GM21447 (cell line): ENCODE measurements at regions not wholly inside any gene's neighbourhood (a gene's known extent, or its start where the extent isn't known, plus 50 kb on each side); places are given as distances from the start of the nearest gene placed in this dataset.

Source experiments
- ATAC-seq: cut with Tn5 transposase; IDR thresholded peaks from one replicate; pipeline ENCODE4 v1.9.1; 2021; ENCODE audit not compliant: unreplicated experiment

DNA sequence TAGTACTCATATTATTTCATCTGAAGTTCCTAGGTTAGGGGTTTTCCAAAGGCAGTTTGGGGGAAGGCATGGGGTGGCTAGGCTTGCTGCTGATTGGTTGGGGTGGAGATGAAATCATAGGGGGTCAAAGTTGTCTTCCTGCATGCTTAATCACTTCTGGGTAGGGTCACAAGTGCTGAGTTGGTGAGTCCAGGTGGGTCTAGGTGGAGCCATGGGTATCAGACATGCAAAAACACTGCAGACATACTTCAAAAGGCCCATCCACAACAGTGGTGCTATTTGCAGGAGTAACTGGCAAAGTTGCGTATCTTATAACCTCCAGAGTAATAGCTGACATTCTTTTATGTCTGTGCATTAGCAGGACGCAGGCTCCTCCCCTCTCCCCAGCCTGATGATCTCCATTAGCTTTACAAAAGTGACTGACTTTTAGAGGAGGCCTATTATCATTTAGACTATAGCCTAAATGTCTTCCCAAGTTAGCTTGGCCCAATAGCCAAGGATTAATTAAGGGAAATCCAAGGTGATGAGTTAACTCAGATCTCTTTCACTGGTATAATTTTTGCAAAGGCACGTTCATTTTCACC lies 374.4 kb upstream of the PRMT6 start:
- ATAC-seq: no peak

- ATAC-seq: no peak
Observed at GRCh38 chr1:106688446-106688845, 368.0 kb upstream of the PRMT6 start.

GRCh38 chr1:106698660-106699059 lies 357.8 kb upstream of the PRMT6 start:
- no peak for ATAC-seq

- ATAC-seq: no peak
Observed at GRCh38 chr1:106699433-106699832, 357.0 kb upstream of the PRMT6 start.

DNA sequence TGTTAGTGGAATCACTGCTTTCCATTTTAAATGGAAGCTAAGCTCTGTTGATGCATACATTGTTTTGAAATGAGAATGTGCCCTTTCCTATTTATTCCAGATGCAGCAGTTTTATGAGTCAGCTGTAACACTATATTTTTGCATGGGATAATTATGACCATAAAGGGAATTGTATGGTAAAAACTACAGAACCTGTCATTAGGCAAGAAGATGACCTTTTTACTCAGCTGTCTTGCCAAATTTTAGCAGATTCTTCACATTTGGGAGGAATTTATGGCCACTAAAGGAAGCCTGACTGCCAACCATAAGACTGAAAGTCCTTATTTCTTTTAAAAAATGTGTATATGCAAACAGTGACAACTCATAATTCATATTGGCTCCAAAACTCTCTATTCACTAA lies 356.3 kb upstream of the PRMT6 start:
- ATAC-seq: no peak

GRCh38 chr1:106705971-106706370 lies 350.5 kb upstream of the PRMT6 start:
- no peak for ATAC-seq

- ATAC-seq: no peak
Observed at GRCh38 chr1:106717591-106717990, 338.9 kb upstream of the PRMT6 start.

GRCh38 chr1:106721790-106722189 lies 334.7 kb upstream of the PRMT6 start:
- ATAC-seq: no peak

DNA sequence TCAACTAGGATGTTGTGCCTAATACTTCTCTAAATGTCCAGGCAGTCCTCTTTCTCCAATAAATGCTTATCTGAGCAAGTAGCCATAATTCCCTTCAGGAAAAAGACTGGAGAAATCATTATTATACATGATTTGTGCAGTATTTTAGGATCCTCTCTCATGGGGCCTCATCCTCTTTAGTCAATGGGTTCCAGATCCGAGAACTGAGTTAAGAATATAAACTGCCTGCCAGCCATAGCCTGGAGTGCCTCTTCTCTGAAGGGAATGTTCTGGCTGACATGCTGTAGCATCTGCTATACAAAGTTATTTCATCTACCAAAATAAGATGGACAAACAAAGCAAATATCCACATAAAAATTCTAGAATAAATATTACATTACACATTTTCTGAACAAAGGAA lies 334.0 kb upstream of the PRMT6 start:
- ATAC-seq: no peak

DNA sequence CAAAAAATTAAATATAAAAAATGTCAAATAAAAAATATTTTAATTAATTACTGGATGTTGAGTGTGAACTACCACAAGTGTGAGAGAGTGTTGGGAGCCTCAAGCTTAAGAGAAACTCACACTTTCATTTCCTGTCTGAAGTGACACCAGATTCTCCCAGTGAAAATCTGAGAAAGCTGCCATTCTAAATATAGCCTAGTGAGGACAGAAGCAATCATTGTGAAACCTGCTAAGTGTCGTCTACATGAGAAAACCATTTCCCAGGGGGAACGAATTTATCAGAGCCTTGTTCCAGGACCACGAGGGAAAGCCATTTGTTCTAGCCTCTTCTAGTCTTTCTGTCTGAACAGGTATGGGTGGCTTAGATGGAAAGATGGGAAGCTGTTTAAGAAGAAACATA lies 329.3 kb upstream of the PRMT6 start:
- ATAC-seq: peak; percentile 93

GRCh38 chr1:106746448-106747085 lies 309.9 kb upstream of the PRMT6 start:
- ATAC-seq: no peak

DNA sequence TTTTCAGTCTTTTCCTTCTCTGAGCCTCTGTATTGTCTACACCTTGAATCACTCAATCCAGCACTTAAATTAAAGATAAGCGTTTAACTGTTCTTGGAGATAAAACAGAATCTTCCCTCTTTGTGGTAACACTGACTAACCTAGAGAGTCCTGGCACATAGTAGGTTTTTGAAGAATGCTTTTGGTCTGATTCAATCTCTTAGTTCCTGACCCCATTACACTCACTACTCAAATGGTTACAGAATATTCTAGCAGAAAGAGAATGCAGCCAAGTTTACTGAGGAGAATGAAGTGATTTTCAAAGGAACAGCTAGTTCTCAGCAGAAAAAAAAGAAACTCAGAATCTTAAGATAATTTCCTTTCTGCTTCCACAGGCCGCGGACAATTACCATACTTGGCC lies 309.2 kb upstream of the PRMT6 start:
- ATAC-seq: no peak

DNA sequence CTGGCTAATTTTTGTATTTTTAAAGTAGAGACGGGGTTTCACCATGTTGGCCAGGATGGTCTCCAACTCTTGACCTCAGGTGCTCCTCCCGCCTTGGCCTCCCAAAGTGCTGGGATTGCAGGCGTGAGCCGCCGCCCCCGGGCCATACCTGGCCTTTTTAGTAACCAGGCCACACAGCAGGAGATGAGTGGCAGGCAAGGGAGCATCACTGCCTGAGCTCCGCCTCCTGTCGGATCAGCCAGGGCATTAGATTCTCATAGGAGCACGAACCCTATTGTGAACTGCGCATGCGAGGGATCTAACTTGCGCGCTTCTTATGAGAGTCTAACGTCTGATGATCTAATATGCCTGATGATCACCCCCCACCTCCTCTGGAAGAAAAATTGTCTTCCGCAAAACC lies 308.7 kb upstream of the PRMT6 start:
- no peak for ATAC-seq

DNA sequence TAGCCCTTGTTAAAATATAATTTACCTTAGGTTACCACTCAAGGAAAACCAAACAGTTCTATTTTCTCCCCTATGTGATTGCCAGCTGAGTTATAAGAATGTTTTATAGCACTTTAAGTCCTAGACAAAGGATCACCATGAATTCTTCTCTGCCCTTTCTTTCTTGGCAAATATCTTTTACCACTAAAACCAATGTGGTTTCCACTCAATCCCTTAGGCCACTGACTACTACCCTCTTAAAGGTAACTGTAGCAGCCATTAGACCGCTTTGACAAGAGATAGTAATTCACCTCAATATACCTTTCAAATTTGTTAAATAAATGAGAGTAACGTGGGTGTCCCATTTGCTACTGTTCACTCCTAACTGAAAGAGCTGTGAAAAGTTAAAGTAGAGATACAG lies 307.9 kb upstream of the PRMT6 start:
- ATAC-seq: no peak

DNA sequence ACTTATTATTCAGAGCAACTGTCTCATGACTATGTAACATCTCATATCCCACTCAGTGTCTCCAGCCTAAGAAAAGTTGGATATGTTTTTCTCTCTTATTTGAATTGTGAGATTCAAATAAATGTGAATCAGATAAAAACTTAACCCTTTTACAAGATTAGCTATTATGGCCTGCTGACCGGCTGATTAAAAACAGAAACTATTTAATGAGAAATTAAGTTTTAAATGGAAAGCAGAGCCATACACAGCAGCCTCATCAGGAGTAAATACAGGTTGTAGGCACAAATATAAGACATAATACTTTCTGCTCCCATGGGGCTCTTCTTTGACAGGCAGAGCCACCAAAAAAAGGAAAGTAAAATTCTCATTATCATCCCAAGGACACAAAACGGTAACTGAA lies 307.0 kb upstream of the PRMT6 start:
- ATAC-seq: no peak

DNA sequence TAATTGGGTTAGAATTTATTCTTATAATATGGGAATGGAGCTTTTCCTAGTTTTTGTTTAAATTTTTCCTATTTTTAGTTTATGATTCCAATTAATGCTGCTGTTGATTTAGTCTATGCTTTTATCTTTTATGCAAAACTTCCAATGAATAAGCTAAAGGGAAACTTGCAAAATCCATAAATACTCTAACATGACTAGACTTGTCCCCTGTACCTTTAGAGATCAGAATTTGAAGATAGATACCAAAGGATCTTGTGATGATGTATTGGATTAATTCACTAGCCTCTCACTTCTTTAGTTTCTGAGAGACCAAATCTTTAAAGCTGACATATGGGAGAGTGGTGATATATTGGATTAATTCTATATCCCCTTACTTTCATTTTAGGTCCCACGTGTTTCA lies 306.6 kb upstream of the PRMT6 start:
- ATAC-seq: no peak

- ATAC-seq: no peak
Observed at GRCh38 chr1:106751002-106751401, 305.5 kb upstream of the PRMT6 start.

- no peak for ATAC-seq
Observed at GRCh38 chr1:106753066-106753465, 303.4 kb upstream of the PRMT6 start.

DNA sequence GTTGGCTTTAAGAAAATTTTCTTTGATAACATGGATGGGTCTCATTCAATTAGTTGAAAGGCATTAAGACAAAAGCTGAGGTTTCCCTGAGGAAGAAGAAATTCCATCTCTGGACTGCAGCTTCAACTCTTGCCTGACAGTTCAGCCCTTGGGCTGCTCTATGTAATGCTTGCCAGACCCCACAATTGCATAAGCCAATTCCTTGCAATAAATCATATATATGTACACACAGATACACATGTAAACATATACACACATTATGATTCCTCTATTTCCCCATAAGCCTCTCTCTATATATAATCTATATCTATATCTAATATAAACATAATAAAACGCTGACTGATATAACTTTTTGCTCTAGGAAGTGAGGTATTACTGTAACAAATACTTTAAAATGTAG lies 301.5 kb upstream of the PRMT6 start:
- no peak for ATAC-seq

DNA sequence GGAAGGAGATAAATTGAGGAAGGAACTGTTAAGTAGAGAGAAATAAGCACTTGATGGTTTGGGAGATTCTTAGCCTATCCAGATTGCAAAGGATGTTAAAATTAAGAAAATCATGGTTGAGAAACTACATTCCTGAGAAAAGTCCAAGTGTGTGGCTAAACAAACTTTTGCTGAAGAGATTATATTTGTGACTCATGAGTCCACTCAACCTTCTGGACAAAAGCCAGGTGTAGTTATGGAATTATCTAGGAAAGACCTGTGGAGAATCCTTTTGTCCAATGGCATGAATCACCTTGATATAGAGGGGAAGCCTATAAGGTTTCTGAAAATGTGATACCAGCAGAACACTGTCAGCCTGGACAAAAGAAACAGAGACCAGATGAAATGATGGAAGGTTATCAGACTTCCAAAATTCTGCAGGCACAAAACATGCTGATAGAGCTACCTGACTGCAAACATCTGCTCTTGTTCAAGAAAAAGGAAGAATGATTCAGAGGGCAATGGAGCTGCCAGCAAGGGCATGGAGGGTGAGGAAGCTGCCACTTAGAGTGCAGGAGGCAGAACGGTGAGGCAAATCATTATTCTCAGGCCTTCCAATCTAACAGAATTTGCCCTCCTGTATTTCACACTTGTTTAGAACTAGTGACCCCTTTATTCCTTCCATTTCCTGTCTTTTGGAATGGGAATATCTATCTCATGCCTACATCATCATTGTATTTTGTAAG lies 300.6 kb upstream of the PRMT6 start:
- no peak for ATAC-seq

DNA sequence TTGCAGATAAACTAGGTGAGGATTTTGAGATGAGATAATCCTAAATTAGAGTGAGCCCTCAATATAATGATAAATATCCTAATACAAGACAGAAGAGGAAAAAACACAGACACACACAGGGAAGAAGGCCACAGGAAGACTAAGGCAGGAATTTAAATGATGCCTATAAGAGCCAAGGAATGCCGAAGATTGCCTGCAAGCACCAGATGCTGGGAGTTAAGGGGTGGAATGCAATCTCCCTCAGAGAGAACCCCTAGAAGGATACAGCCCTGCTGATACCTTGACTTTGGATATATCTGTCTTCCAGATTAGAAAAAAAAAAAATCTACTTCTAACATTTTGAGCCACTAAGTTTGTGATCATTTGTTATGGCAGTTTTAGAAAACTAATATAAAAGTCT lies 299.7 kb upstream of the PRMT6 start:
- no peak for ATAC-seq

DNA sequence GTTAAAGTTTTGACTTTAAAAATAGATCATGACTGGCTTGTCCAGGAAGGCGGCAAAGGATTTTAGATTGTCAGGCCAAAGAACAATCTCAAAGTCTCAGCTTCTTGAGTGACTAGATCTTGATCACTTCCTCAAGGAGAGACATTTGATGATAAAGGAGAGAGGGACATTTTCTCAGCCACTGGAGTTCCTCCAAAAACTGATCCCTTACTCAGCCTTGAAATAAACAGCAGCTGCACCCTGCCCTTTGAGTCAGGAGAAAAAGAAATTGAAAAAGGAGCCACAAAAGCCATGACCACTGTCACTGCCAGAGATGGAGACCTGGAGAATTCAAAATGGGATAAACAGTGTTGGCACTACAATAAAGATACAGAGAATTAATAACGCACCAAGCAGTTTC lies 288.4 kb upstream of the PRMT6 start:
- ATAC-seq: no peak

- ATAC-seq: no peak
Observed at GRCh38 chr1:106768501-106768900, 288.0 kb upstream of the PRMT6 start.
